HG03066 (cell line): ENCODE measurements at regions not wholly inside any gene's neighbourhood (a gene's known extent, or its start where the extent isn't known, plus 50 kb on each side); places are given as distances from the start of the nearest gene placed in this dataset.
"Not testable (repeated sequence)": the region's sequence is repeated elsewhere in the genome, so short reads cannot be mapped to it uniquely, and the experiment has no call there.

Experiments
- ATAC-seq: cut with Tn5 transposase; IDR thresholded peaks from one replicate; pipeline ENCODE4 v1.9.1; 2021; ENCODE audit warnings: low read depth; ENCODE audit not compliant: unreplicated experiment

- no peak for ATAC-seq
Measured at GRCh38 chr15:38849046-38849445, 284.4 kb upstream of the RASGRP1 start.

- not testable (repeated sequence) for ATAC-seq
Measured at GRCh38 chr15:38852188-38852587, 287.6 kb upstream of the RASGRP1 start.

- ATAC-seq, result no peak
Measured at GRCh38 chr15:38853608-38854007, 289.0 kb upstream of the RASGRP1 start.

DNA sequence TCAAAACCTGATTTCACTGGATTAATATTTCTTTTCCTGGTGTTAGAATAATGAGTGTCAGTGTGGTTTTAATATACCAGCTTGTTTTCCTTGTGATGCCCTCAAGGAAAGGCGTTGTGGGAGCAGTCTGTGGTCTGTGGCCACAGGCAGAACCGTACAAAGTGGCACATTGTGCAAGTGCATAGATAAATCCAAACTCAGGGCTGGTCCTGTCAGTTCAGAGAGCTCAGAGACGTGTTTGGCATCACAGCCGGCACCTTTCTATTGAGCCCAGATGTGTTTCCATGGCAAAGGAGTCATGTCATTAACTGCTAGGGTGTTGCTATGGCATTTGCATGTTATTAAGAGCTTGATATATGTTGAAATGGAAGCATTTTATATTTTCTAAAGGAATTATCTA is 289.9 kb upstream of the RASGRP1 start:
- no peak for ATAC-seq

DNA sequence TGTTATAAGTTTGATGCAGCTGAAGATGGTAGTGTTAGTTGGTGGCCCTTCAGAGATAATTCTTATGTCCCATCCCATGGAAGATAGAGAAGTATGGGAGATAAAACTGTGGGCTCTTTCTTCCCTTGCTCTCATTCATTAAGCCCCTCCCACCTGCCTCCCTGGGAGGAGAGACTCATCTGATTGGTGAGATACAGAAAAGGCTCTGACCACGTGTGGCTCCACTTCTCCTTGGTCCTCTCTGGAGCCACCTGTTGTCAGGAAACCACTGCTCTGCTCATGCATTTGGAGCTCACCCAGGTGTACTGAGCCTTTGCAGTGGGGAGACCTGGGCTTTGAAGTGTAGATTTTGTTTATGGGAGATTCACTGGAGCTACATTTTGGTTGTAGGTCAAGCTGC is 293.2 kb upstream of the RASGRP1 start:
- ATAC-seq, result no peak

DNA sequence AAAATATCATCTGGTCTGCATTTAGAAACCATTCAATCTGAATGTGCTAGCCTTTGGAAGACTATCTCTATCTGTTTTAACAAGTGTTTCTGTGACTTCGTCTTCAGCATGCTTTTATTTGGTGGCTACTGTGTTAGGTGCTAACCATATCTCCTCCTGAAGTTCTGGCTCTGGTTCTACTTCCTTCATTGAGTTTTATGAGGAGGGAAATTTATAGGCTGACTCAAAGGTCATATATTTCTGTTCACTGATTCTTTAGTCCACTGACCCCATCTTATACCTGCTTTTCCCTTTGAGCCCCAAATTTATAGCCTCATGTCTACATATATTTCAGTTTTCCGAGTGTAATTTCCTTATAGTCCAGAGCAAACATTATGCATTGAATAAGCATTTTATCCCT is 295.0 kb upstream of the RASGRP1 start:
- ATAC-seq, result no peak

DNA sequence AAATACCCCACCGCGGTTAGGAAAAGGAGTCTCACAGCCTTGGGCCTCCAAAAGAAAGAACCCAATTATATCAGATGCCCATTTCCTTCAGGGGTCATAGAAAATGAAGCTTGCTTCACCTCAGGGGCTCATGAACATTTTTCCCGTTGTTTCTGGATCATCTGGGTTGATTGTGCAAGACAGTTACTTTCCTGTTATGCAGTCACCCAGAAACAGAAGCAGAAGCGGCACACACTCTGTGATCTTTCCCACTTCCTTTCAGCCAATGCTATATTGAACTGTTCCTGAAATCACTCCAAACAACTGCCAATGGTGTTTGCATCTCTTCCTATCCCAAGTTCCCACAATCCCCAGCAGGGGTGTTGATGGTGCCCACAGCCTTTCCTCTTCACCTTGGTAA is 295.6 kb upstream of the RASGRP1 start:
- no peak for ATAC-seq

DNA sequence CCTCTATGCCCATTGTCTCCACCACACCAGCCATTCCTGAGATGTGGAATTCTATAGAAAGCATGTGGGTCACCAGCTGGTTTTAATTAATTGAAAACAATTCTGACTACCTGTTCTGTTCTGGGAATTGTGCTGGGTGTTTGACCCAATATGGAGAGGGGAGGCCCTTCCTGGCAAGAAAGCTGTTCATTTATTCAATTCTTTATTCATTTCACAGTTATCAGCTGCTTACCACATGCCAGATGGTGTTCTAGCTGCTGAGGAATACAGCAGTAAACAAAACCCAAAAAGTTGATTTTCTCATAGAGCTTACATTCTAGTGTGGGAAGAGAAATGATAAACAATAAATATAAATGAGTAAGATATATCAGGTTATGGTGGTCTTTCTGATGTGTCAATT is 296.1 kb upstream of the RASGRP1 start:
- no peak for ATAC-seq

GRCh38 chr15:38861108-38861507 is 296.5 kb upstream of the RASGRP1 start:
- no peak for ATAC-seq

GRCh38 chr15:38862099-38862498 is 297.5 kb upstream of the RASGRP1 start:
- no peak for ATAC-seq

- ATAC-seq, result no peak
Measured at GRCh38 chr15:38863381-38863780, 298.8 kb upstream of the RASGRP1 start.

- no peak for ATAC-seq
Measured at GRCh38 chr15:38864122-38864521, 299.5 kb upstream of the RASGRP1 start.

DNA sequence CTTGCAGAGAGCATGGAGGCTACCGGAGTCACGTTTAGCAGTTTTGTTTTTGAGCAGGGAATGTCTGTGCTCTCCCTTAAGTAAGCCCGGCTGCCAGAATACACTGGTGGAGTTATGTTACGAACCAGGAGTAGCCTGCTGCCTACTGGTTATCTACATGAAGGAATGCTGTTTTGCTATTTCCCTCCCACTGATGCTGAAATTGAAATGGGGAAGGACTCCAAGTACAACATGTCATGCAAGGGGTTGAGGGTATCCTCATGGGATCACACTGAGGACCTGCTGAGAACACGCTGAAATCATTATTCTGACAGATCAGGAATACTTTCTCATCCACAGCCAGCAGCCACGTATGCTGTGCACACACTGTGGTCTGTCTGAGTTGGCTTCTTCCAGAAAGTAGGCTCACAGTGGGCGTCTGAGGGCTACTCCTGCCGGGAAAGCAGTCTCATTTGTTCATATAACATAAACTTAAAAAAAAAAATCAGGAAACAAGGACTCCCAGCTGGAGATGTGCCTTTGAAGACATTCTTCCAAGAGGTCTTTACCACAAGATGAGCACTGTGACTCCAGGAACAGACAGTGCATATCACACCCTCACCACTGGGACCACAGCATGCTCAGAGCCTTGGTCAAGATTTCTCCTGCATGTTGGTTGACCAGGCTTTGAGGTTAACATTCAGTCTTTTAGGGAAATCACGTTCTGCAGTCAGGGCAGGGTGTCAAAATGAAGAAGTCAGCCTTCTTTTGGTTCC is 300.4 kb upstream of the RASGRP1 start:
- ATAC-seq, result no peak

- ATAC-seq, result no peak
Measured at GRCh38 chr15:38867556-38867955, 302.9 kb upstream of the RASGRP1 start.

DNA sequence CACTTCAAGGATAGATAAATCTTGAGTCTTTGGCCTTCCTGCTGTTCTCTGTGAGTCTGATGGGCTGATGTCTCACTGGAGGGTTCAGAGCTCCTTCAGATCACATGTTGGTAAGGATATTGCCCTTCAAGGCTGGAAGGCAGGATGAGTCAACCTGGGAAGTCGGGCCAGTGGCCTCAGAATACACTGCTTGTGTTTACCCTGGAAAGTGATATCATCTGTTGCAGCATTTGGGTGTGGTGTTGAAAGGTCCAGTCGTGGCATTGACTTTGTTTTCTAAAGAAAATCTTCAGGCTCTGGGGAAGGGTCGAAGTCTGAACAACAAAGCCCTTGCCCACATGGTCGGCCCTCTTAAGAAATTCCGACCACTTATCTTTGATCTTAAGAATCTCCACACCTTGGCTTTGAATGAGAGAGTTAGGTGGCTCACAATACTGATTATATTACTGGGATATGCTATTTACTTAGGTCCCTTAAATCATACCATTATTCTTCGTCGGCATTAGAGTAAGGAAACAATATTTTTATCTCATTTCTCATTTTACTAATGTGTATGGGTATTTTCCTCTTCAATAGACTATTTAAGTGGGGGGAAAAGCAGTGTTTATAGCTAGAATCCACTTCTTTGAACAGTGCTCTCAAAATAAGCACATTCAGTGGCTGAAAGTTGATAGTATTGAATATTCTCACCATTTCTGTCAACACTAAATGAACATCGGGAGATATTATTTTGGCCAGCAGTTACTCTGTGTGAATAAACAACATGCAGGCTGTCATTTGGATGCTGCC is 303.9 kb upstream of the RASGRP1 start:
- no peak for ATAC-seq

GRCh38 chr15:38871638-38872037 is 307.0 kb upstream of the RASGRP1 start:
- ATAC-seq, result no peak

GRCh38 chr15:38872732-38873131 is 308.1 kb upstream of the RASGRP1 start:
- no peak for ATAC-seq

DNA sequence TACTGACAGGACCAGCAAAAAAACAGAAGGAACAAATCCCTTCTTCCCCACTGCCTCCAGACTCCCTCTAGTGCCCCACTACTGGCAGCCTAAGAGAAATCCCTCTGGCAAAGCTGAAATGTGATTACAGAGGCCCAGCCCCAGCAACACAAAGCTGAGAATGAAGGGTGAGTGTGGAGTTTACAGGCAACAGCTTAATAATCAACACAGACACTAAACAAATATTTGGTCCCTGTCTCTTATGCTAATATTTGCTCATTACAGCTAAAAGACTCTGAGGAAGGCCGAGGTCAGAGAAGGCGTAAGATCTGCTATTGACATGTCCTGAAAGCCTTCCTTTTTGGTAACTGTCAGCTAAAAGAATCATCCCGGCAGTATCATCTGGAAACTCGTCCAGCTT is 308.5 kb upstream of the RASGRP1 start:
- no peak for ATAC-seq

GRCh38 chr15:38874464-38874863 is 309.9 kb upstream of the RASGRP1 start:
- no peak for ATAC-seq

GRCh38 chr15:38876211-38876610 is 311.6 kb upstream of the RASGRP1 start:
- no peak for ATAC-seq

DNA sequence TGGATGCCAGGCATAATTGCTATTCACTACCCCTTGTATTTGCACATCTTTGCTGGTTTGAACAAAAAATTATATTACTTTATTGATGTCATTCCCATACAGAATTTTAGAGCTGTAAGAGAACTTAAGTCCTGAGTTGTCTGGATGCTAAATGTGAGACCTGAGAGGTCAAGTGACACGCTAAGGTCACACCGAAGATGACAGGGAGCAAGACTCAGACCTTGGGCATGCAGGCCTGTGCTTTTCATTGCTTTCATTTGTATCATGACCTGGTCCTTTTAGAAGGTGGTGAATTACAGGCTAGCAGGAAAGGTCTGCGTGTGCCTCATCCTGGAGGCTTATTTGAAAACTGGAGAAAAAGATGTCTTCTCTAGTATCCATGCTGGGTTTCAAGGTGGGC is 312.0 kb upstream of the RASGRP1 start:
- ATAC-seq, result no peak

GRCh38 chr15:38877471-38877870 is 312.9 kb upstream of the RASGRP1 start:
- ATAC-seq, result no peak
